D721Med (cell line): ENCODE measurements at regions not wholly inside any gene's neighbourhood (a gene's known extent, or its start where the extent isn't known, plus 50 kb on each side); places are given as distances from the start of the nearest gene placed in this dataset.

Experiments
- DNase-seq: peaks from one replicate; pipeline ENCODE4 v3.0.0; 2011; ENCODE audit warnings: low spot score; ENCODE audit not compliant: insufficient read length
- FAIRE-seq: peaks from 2 replicates; lab custom pipeline; 2011; peaks lifted over from hg19 to GRCh38; lab: Jason Lieb, UNC
- CTCF ChIP-seq: IDR thresholded peaks from 2 replicates; pipeline ENCODE4 v1.5.1; 2012; ENCODE audit warnings: mild to moderate bottlenecking, control low read depth; ENCODE audit not compliant: insufficient read depth; ENCODE audit errors: missing control alignments

GRCh38 chr15:60057554-60057953 is 53.4 kb downstream of the FOXB1 start:
- no peak for TF ChIP-seq CTCF
- FAIRE-seq (no peak), DNase-seq (no peak)

GRCh38 chr15:60059186-60059585 is 55.1 kb downstream of the FOXB1 start:
- DNase-seq (no peak), FAIRE-seq (no peak)
- no peak for TF ChIP-seq CTCF

- TF ChIP-seq CTCF = no peak
These were observed 57.6 kb downstream of the FOXB1 start for GRCh38 chr15:60061758-60062157.

GRCh38 chr15:60062826-60063225 is 58.7 kb downstream of the FOXB1 start:
- FAIRE-seq (no peak), DNase-seq (no peak)
- no peak for TF ChIP-seq CTCF

More at GRCh38 chr15:60061758-60062157, 57.6 kb downstream of the FOXB1 start:
- DNase-seq (no peak), FAIRE-seq (no peak)

GRCh38 chr15:60065951-60066350 is 61.8 kb downstream of the FOXB1 start:
- DNase-seq (no peak), FAIRE-seq (no peak)
- no peak for TF ChIP-seq CTCF

DNA sequence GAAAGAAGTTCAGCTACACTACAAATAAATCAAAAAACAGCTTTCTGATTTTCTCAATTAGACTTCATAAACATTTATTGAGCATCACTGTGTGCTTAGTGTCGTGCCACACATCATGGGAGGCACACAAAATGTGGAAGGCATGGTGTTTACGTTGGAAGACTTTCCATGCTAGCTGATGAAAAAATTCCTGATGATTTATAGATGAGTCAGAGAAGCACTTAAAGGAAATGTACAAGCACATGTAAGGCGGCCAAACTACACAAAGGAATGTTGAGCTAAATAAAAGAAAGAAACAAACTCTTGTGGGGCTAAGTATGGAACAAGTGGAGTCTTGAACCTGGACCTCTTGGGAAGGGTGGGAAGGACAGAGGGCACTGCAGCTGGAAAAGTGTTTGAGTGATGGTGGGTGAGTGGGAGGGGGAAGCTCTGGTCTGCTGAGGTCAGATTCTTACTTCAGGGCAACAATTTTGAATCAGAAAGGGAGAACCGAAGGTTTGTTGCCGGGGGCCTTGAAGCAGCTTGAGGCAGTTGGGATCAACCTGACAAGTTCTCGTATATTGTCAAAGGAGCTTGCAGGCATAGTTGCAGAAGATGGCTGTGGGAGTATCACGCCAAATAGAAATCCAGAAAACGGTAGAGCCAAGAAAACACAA is 66.9 kb downstream of the FOXB1 start:
- DNase-seq (no peak), FAIRE-seq (no peak)
- TF ChIP-seq CTCF = no peak

DNA sequence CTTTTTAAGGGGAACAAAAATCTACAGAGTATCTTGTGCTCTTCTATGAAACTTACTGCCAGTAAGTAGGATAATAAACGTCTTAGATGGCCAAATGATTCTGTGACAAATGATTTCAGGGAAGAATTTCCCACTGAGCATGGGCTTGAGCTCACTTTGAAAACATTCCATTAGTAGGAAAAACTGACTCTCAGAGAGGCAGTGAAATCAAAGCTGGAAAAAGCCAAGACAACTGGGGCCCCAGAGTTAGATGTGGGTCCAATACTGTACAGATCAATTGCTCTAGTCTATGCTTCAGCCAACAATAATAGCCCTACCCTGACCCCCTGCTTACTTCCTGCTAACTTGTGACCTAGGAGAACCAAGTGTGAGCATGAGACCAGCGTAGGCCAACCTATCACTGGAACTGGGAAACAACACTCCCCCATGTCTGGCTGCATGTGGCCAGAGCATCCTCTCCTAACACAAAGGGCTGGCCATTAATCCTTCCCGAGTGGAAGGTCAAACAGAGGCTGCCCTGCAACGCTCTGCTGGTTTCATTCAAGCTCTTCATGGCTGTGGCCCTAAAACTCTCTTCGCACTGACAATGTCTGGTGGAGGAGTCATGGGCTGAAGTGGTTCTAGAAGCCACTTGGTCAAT is 68.8 kb downstream of the FOXB1 start:
- no peak for TF ChIP-seq CTCF
- no peak for FAIRE-seq
- DNase-seq = no peak
